Tibial artery (tissue), 4 donors: ENCODE measurements at regions not wholly inside any gene's neighbourhood (a gene's known extent, or its start where the extent isn't known, plus 50 kb on each side); places are given as distances from the start of the nearest gene placed in this dataset.
"Not testable (repeated sequence)": the region's sequence is repeated elsewhere in the genome, so short reads cannot be mapped to it uniquely, and the experiment has no call there.

Experiments
- DNase-seq, 2 donors: peaks; one replicate each; pipeline ENCODE4 v3.0.0-alpha.2; 2019
- H3K27ac ChIP-seq, 2 donors: fragments of 200-600 bp; sonication (generic) in 1 of 2; 1 replicate in 1 of 2; 2 replicates in 1 of 2; pipeline ENCODE4 v1.5.1; 2018 to 2019; ENCODE audit warnings: mild to moderate bottlenecking in 1 of 2
- H3K27me3 ChIP-seq, 2 donors: fragments of 200-600 bp; sonication (generic) in 1 of 2; one replicate each; pipeline versions ENCODE4 v1.5.1 to v1.6.0; 2016 to 2019
- H3K36me3 ChIP-seq, 3 donors: fragments of 200-600 bp; sonication (generic) in 2 of 3; one replicate each; pipeline ENCODE4 v1.5.1; 2016 to 2019; ENCODE audit warnings: mild to moderate bottlenecking in 2 of 3
- H3K4me1 ChIP-seq, 4 donors: fragments of 200-600 bp; sonication (generic) in 2 of 4; 1 replicate in 3 of 4; 2 replicates in 1 of 4; pipeline ENCODE4 v1.5.1; 2016 to 2019
- H3K4me3 ChIP-seq, 2 donors: fragments of 200-600 bp; sonication (generic) in 1 of 2; 1 replicate in 1 of 2; 2 replicates in 1 of 2; pipeline ENCODE4 v1.5.1; 2018 to 2019; ENCODE audit warnings: mild to moderate bottlenecking in 2 of 2
- H3K9me3 ChIP-seq, 3 donors: fragments of 200-600 bp; sonication (generic) in 1 of 3; one replicate each; pipeline ENCODE4 v1.5.1; 2016 to 2019
- CTCF ChIP-seq, 2 experiments: fragments of 200-600 bp in 1 of 2; fragments of 450-650 bp in 1 of 2; IDR thresholded peaks; one replicate each; pipeline ENCODE4 v1.5.1; 2017 to 2019; ENCODE audit warnings: antibody characterized with exemption in 2 of 2, mild to moderate bottlenecking in 1 of 2, moderate library complexity in 1 of 2
- intact Hi-C: fragments of 100-400 bp; cut with DNase I; formaldehyde crosslinking; loops from one replicate; pipeline ENCODE4 v1.15.0; 2023; ENCODE audit warnings: low total_unique reads

DNA sequence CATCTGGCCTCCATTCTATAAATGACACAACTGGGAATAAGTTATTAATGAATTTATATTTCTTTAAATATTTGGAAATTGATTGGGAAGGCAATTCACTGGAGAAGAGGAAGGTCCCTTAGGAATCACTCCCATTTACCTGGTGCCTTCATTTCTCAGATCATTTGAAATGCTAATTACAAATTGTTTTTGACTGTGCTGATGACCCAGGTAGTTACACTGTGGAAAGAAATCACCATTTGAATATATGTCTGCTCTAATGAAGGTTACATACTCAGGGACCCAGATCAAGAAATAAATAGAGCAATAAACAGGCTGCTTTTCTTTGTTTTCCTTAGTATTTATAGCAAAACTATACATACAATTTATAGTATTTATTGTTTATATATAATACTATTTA lies 1759.1 kb downstream of the ARAP2 start:
- no peak for TF ChIP-seq CTCF (IDR thresholded peaks at IDR 0.05)
- intact Hi-C loops = no loop called here
- Histone ChIP-seq H3K27ac (no peak overlapping the region), H3K4me1 (no peaks in the 10 kb centered on the region), H3K4me3 (no peak overlapping the region), H3K9me3 (no peaks in the 10 kb centered on the region), H3K27me3 (no peaks in the 10 kb centered on the region), H3K36me3 (no peaks in the 10 kb centered on the region)
- DNase-seq = no peak

DNA sequence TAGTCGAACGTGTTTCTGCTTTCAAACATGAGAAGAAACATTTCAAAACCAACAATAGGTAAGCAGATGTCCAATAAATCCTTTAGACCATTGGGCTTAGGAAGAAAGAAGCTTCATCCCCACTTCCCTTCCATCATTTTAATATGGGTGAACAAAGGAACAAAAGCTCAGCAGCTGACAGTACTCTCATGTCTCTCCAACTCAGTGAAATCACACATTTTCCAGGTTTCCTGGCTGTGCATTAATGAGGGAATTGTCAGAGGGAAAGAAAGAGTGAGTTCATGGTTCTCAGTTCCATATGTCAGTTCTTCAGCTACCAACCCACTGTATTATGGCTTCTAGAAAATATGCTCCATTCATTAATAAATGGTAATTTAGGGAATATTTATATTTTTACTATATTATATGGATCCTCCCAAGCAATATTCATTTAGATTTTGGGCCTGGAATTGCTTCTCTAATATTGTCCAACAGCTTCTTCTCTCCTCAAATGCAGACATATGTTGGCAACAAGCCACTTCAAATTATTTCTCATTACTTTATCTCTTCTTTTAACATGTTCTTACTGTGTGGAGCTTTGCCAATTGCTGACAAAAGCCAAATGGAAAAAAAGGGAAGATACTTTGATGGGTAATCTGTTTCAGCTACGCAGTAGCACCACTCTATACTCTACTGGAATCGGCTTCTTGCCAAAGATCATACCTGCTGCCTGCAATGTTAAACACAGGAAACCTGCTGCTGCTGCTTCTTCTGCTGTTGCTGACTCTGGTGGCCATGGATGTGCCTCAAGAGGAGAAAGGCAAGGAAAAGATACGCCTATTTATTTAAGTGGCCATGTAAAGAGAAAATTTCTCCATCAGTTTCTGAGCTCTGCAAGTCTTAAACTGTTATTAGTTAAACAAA lies 1757.6 kb downstream of the ARAP2 start:
- H3K27me3 ChIP-seq = no peaks in the 10 kb centered on the region
- H3K9me3 ChIP-seq = no peaks in the 10 kb centered on the region
- intact Hi-C loops = no loop called here
- DNase-seq = no peak
- no peak overlapping the region for H3K27ac ChIP-seq
- H3K4me3 ChIP-seq = no peak overlapping the region
- TF ChIP-seq CTCF (IDR thresholded peaks at IDR 0.05) = no peak
- H3K36me3 ChIP-seq = no peaks in the 10 kb centered on the region
- H3K4me1 ChIP-seq = no peaks in the 10 kb centered on the region

DNA sequence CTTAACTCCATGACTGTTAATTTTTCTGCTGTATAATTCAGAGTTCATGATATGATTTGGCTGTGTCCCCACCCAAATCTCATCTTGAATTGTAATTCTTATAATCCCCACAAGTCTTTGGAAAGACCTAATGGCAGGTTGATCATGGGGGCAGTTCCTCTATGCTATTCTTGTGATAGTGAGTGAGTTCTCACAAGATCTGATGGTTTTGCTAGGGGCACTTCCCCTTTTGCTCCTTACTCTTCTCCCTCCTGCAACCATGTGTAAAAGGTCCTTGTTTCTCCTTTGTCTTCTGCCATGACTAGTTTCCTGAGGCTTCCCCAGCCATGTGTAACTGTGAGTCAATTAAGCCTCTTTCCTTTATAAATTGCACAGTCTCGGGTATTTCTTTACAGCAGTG lies 1751.9 kb downstream of the ARAP2 start:
- intact Hi-C loops = no loop called here
- no peak for DNase-seq
- Histone ChIP-seq H3K4me1 (no peaks in the 10 kb centered on the region), H3K27me3 (no peaks in the 10 kb centered on the region), H3K27ac (no peak overlapping the region), H3K4me3 (no peak overlapping the region), H3K36me3 (no peaks in the 10 kb centered on the region), H3K9me3 (no peaks in the 10 kb centered on the region)
- no peak for TF ChIP-seq CTCF (IDR thresholded peaks at IDR 0.05)

- DNase-seq = no peak
- H3K27me3 ChIP-seq = no peaks in the 10 kb centered on the region
- TF ChIP-seq CTCF (IDR thresholded peaks at IDR 0.05) = no peak
- H3K27ac ChIP-seq = no peak overlapping the region
- intact Hi-C loops = no loop called here
- H3K4me3 ChIP-seq = no peak overlapping the region
- H3K36me3 ChIP-seq = no peaks in the 10 kb centered on the region
- H3K9me3 ChIP-seq = no peaks in the 10 kb centered on the region
- H3K4me1 ChIP-seq = no peaks in the 10 kb centered on the region
These were observed 1742.2 kb downstream of the ARAP2 start for GRCh38 chr4:34502086-34502485.

- H3K4me3 ChIP-seq, H3K27ac ChIP-seq, H3K36me3 ChIP-seq, H3K27me3 ChIP-seq, H3K4me1 ChIP-seq, H3K9me3 ChIP-seq, DNase-seq, intact Hi-C loops: not testable (repeated sequence)
These were observed 1739.6 kb downstream of the ARAP2 start for GRCh38 chr4:34504731-34505130.

DNA sequence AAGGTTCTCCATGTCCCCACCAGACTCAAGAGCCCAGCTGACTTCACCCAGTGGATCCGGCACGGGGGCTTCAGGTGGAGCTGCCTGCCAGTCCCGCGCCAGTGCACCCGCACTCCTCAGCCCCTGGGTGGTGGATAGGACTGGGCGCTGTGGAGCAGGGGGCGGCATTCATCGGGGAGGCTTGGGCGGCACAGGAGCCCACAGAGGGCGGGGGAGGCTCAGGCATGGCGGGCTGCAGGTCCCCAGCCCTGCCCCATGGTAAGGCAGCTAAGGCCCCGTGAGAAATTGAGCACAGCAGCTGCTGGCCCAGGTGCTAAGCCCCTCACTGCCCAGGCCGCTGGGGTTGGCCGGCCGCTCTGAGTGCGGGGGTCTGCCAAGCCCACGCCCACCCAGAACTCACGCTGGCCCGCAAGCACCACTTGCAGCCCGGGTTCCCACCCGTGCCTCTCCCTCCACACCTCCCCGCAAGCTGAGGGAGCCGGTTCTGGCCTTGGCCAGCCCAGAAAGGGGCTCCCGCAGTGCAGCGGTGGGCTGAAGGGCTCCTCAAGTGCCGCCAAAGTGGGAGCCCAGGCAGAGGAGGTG lies 1737.7 kb downstream of the ARAP2 start:
- H3K4me1 ChIP-seq, DNase-seq, H3K4me3 ChIP-seq, H3K27ac ChIP-seq, H3K9me3 ChIP-seq, H3K36me3 ChIP-seq, intact Hi-C loops, H3K27me3 ChIP-seq: not testable (repeated sequence)
